ENCODE measurements at regions not wholly inside any gene's neighbourhood (a gene's known extent, or its start where the extent isn't known, plus 50 kb on each side); places are given as distances from the start of the nearest gene placed in this dataset.

GRCh38 chr10:33556620-33557019 lies 222.2 kb upstream of the NRP1 start:
- CTCF ChIA-PET: no interaction called here
- POLR2A ChIA-PET: no interaction called here
- intact Hi-C loops (cut with micrococcal nuclease): no loop called here

GRCh38 chr10:33556103-33556502 lies 221.6 kb upstream of the NRP1 start:
- no peak overlapping the region for H3K4me2 ChIP-seq (replicated peaks; ENCODE audit: low read depth, low read length, poor library complexity, severe bottlenecking)
- H4K20me1 ChIP-seq (ENCODE audit: control insufficient read depth, insufficient read depth, low read length, poor library complexity, severe bottlenecking): no peaks in the 10 kb centered on the region
- H2AFZ ChIP-seq (ENCODE audit: insufficient read depth, low read depth, low read length, poor library complexity, severe bottlenecking): no peak overlapping the region
- ChIA-PET POLR2A (no interaction called here), CTCF (no interaction called here)
- Mint-ChIP-seq H3K9me3 (ENCODE audit: insufficient read depth) (no peaks in the 10 kb centered on the region), H3K27me3 (no peaks in the 10 kb centered on the region), H3K27ac (no peak overlapping the region), H3K4me3 (no peak overlapping the region), H3K4me1 (no peaks in the 10 kb centered on the region)
- no peaks in the 10 kb centered on the region for H3K27me3 ChIP-seq (replicated peaks in 1 of 4; ENCODE audit: control extremely low read depth in 1 of 4, control insufficient read depth in 3 of 4, insufficient read depth in 4 of 4, low read length in 3 of 4)
- no peaks in the 10 kb centered on the region for H3K36me3 ChIP-seq (replicated peaks in 1 of 2; ENCODE audit: control extremely low read depth in 1 of 2, control insufficient read depth in 1 of 2, extremely low read depth in 1 of 2, insufficient read depth in 2 of 2, low read length in 1 of 2)
- H3K27ac ChIP-seq (ENCODE audit: low read length in 2 of 2): no peak overlapping the region
- H3K4me1 ChIP-seq (ENCODE audit: control insufficient read depth in 2 of 2, insufficient read depth in 2 of 2, low read length in 2 of 2): no peaks in the 10 kb centered on the region
- TF ChIP-seq EZH2 (IDR thresholded peaks at IDR 0.05; ENCODE audit: borderline replicate concordance, insufficient read depth, low read depth, low read length, poor library complexity, severe bottlenecking) (no peak), CTCF (IDR thresholded peaks at IDR 0.05) (no peak)
- intact Hi-C loops (cut with micrococcal nuclease): no loop called here
- H3K79me2 ChIP-seq (ENCODE audit: control insufficient read depth, insufficient read depth, low read length): no peaks in the 10 kb centered on the region
- no peak overlapping the region for H3K4me3 ChIP-seq (ENCODE audit: control extremely low read depth in 1 of 5, extremely low read depth in 1 of 5, insufficient read depth in 1 of 5, low read depth in 2 of 5, low read length in 4 of 5)
- ATAC-seq (ENCODE audit: low read depth) (no peak), DNase-seq (no peak)
- H3K9me3 ChIP-seq (ENCODE audit: control extremely low read depth in 1 of 3, control insufficient read depth in 2 of 3, insufficient read depth in 1 of 3, low read length in 2 of 3): peaks cover 0 to 1% (median 0%) of the 10 kb centered on the region in 3 donors
- WGBS (ENCODE audit: insufficient coverage): 93% methylated on average over 1 of the region's 1 CpG
- no peak overlapping the region for H3K9ac ChIP-seq (ENCODE audit: low read length)

More at GRCh38 chr10:33556620-33557019, 222.2 kb upstream of the NRP1 start:
- H3K36me3 ChIP-seq (replicated peaks in 1 of 2; ENCODE audit: control extremely low read depth in 1 of 2, control insufficient read depth in 1 of 2, extremely low read depth in 1 of 2, insufficient read depth in 2 of 2, low read length in 1 of 2): no peaks in the 10 kb centered on the region
- Mint-ChIP-seq H3K27ac (no peak overlapping the region), H3K4me1 (no peaks in the 10 kb centered on the region), H3K9me3 (ENCODE audit: insufficient read depth) (no peaks in the 10 kb centered on the region), H3K27me3 (no peaks in the 10 kb centered on the region), H3K4me3 (no peak overlapping the region)
- no peak for DNase-seq
- 86% methylated on average over 9 of the region's 11 CpGs for WGBS (ENCODE audit: insufficient coverage)
- TF ChIP-seq EZH2 (IDR thresholded peaks at IDR 0.05; ENCODE audit: borderline replicate concordance, insufficient read depth, low read depth, low read length, poor library complexity, severe bottlenecking) (no peak), CTCF (IDR thresholded peaks at IDR 0.05) (no peak)
- H3K4me3 ChIP-seq (ENCODE audit: control extremely low read depth in 1 of 5, extremely low read depth in 1 of 5, insufficient read depth in 1 of 5, low read depth in 2 of 5, low read length in 4 of 5): no peak overlapping the region
- no peak overlapping the region for H2AFZ ChIP-seq (ENCODE audit: insufficient read depth, low read depth, low read length, poor library complexity, severe bottlenecking)
- no peak overlapping the region for H3K27ac ChIP-seq (ENCODE audit: low read length in 2 of 2)
- no peaks in the 10 kb centered on the region for H3K27me3 ChIP-seq (replicated peaks in 1 of 4; ENCODE audit: control extremely low read depth in 1 of 4, control insufficient read depth in 3 of 4, insufficient read depth in 4 of 4, low read length in 3 of 4)
- no peaks in the 10 kb centered on the region for H3K79me2 ChIP-seq (ENCODE audit: control insufficient read depth, insufficient read depth, low read length)
- peaks cover 0 to 4% (median 0%) of the 10 kb centered on the region in 3 donors for H3K9me3 ChIP-seq (ENCODE audit: control extremely low read depth in 1 of 3, control insufficient read depth in 2 of 3, insufficient read depth in 1 of 3, low read length in 2 of 3)
- H4K20me1 ChIP-seq (ENCODE audit: control insufficient read depth, insufficient read depth, low read length, poor library complexity, severe bottlenecking): no peaks in the 10 kb centered on the region
- ATAC-seq (ENCODE audit: low read depth): no peak
- no peak overlapping the region for H3K4me2 ChIP-seq (replicated peaks; ENCODE audit: low read depth, low read length, poor library complexity, severe bottlenecking)
- H3K9ac ChIP-seq (ENCODE audit: low read length): no peak overlapping the region
- H3K4me1 ChIP-seq (ENCODE audit: control insufficient read depth in 2 of 2, insufficient read depth in 2 of 2, low read length in 2 of 2): no peaks in the 10 kb centered on the region

Measured in B cell (primary cell).